GM10266 (cell line): ENCODE measurements at regions not wholly inside any gene's neighbourhood (a gene's known extent, or its start where the extent isn't known, plus 50 kb on each side); places are given as distances from the start of the nearest gene placed in this dataset.

Experiments
- DNase-seq: peaks from one replicate; pipeline ENCODE4 v3.0.0; 2012; ENCODE audit errors: extremely low spot score
- CTCF ChIP-seq: IDR thresholded peaks from 2 replicates; pipeline ENCODE4 v1.5.1; 2012; ENCODE audit warnings: mild to moderate bottlenecking, low read depth; ENCODE audit not compliant: control insufficient read depth, insufficient read depth; ENCODE audit errors: missing control alignments

GRCh38 chr3:72308641-72309040, 523.7 kb upstream of the PROK2 start:
- TF ChIP-seq CTCF: no peak
- no peak for DNase-seq

- no peak for TF ChIP-seq CTCF
- DNase-seq: no peak
Observed at GRCh38 chr3:72307438-72308115, 522.6 kb upstream of the PROK2 start.

- no peak for DNase-seq
- no peak for TF ChIP-seq CTCF
Observed at GRCh38 chr3:72306800-72307341, 521.9 kb upstream of the PROK2 start.

- DNase-seq: no peak
- TF ChIP-seq CTCF: no peak
Observed at GRCh38 chr3:72303926-72304325, 519.0 kb upstream of the PROK2 start.

- DNase-seq: no peak
- no peak for TF ChIP-seq CTCF
Observed at GRCh38 chr3:72301779-72302178, 516.8 kb upstream of the PROK2 start.

GRCh38 chr3:72300621-72301020, 515.7 kb upstream of the PROK2 start:
- no peak for DNase-seq
- no peak for TF ChIP-seq CTCF

- no peak for TF ChIP-seq CTCF
- DNase-seq: no peak
Observed at GRCh38 chr3:72299823-72300222, 514.9 kb upstream of the PROK2 start.
